ENCODE measurements at regions not wholly inside any gene's neighbourhood (a gene's known extent, or its start where the extent isn't known, plus 50 kb on each side); places are given as distances from the start of the nearest gene placed in this dataset.

DNA sequence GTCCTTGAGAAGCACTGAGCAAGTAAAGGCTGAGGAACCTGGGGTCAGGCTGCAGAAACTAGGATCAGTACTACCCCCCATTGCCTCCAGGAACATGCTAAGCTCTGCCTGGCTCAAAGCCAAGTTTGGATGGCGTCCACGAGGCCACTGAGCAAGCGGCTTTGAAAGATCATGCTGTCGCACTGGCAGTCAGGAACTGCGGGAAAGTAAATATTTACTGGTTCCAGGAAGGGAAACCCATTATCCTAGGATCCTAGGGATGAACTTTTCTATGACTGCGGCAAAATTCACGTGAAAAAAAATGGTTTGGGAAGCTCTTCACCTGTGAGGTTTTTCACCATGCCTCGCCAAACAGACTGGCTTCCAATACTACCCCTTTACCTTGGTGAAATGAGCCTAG is 75.3 kb upstream of the PJA2 start:
- Histone ChIP-seq H3K4me3 (ENCODE audit: low read length) (no peak overlapping the region), H3K4me2 (ENCODE audit: low read length) (no peak overlapping the region), H3K9ac (ENCODE audit: low read length) (no peak overlapping the region), H4K20me1 (ENCODE audit: insufficient read depth, low read length) (no peaks in the 10 kb centered on the region), H3K4me1 (ENCODE audit: low read length) (peaks cover 9% of the 10 kb centered on the region), H3K36me3 (replicated peaks; ENCODE audit: low read depth, low read length) (no peaks in the 10 kb centered on the region), H2AFZ (ENCODE audit: low read depth, low read length) (no peak overlapping the region), H3K27me3 (ENCODE audit: low read depth, low read length) (no peaks in the 10 kb centered on the region), H3K27ac (ENCODE audit: low read length) (no peak overlapping the region), H3K79me2 (ENCODE audit: low read length) (no peaks in the 10 kb centered on the region), H3K9me3 (ENCODE audit: insufficient read depth, low read length) (no peaks in the 10 kb centered on the region)
- TF ChIP-seq, protein P1, sequence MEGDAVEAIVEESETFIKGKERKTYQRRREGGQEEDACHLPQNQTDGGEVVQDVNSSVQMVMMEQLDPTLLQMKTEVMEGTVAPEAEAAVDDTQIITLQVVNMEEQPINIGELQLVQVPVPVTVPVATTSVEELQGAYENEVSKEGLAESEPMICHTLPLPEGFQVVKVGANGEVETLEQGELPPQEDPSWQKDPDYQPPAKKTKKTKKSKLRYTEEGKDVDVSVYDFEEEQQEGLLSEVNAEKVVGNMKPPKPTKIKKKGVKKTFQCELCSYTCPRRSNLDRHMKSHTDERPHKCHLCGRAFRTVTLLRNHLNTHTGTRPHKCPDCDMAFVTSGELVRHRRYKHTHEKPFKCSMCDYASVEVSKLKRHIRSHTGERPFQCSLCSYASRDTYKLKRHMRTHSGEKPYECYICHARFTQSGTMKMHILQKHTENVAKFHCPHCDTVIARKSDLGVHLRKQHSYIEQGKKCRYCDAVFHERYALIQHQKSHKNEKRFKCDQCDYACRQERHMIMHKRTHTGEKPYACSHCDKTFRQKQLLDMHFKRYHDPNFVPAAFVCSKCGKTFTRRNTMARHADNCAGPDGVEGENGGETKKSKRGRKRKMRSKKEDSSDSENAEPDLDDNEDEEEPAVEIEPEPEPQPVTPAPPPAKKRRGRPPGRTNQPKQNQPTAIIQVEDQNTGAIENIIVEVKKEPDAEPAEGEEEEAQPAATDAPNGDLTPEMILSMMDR (IDR thresholded peaks at IDR 0.05; ENCODE audit: low read depth, low read length), result no peak
- no peak for TF ChIP-seq EZH2phosphoT487 (IDR thresholded peaks at IDR 0.05; ENCODE audit: low read depth)

DNA sequence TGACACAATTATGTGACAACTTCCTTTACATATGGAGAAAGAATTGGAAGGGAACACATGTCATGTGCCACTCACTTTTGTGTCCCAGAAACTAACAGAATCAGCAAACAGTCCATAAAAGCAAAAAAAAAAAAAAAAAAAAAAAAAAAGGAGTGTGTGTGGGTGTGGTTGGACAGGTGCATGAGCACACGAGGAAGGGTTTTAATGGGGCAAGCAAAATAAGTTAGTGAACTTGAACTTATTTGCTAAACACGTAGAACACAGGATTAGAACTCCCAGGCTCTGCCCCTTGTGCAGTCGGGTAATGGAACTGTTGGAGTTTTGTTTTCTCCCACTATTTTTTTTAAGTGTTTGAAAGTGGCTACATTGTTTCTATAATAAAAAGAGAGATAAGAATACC is 74.8 kb upstream of the PJA2 start:
- no peak overlapping the region for H3K4me3 ChIP-seq (ENCODE audit: low read length)
- no peaks in the 10 kb centered on the region for H3K27me3 ChIP-seq (ENCODE audit: low read depth, low read length)
- H2AFZ ChIP-seq (ENCODE audit: low read depth, low read length), result no peak overlapping the region
- TF ChIP-seq, protein P1 (IDR thresholded peaks at IDR 0.05; ENCODE audit: low read depth, low read length), result no peak
- no peak for TF ChIP-seq EZH2phosphoT487 (IDR thresholded peaks at IDR 0.05; ENCODE audit: low read depth)
- H3K4me1 ChIP-seq (ENCODE audit: low read length), result peaks cover 9% of the 10 kb centered on the region
- H3K9me3 ChIP-seq (ENCODE audit: insufficient read depth, low read length), result no peaks in the 10 kb centered on the region
- no peak overlapping the region for H3K9ac ChIP-seq (ENCODE audit: low read length)
- H3K4me2 ChIP-seq (ENCODE audit: low read length), result no peak overlapping the region
- no peaks in the 10 kb centered on the region for H3K79me2 ChIP-seq (ENCODE audit: low read length)
- no peak overlapping the region for H3K27ac ChIP-seq (ENCODE audit: low read length)
- H3K36me3 ChIP-seq (replicated peaks; ENCODE audit: low read depth, low read length), result no peaks in the 10 kb centered on the region
- H4K20me1 ChIP-seq (ENCODE audit: insufficient read depth, low read length), result no peaks in the 10 kb centered on the region

DNA sequence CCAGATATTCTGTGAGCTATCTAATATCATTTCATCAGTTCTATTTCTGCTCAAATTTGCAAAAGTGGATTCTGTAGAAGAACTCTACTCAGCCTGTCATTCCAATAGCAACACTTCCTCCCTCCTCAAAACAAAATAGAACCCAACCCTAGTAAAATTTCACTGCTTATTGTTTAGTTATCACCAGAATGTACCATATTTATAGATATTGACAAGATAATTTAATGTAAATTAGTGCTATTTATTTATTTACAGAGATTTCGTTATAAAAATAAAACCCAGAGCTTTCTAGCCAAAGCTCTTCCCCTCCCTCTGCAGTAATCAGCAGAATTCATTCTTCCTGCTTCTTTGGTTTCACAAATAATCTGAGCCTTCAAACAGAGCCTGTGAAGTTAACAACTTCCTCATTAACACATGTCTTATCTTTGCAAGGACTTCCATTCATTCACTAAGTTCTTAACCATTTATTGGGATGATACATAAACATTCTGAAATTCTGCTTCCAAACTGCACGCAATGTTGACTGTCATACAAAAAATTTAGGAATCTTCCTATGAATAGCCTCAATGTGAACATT is 73.7 kb upstream of the PJA2 start:
- no peak overlapping the region for H2AFZ ChIP-seq (ENCODE audit: low read depth, low read length)
- H3K9me3 ChIP-seq (ENCODE audit: insufficient read depth, low read length), result no peaks in the 10 kb centered on the region
- 0 out of 2 replicates have a peak overlapping the region, but pooled peaks have one; percentile 4 for H3K4me2 ChIP-seq (ENCODE audit: low read length)
- no peaks in the 10 kb centered on the region for H3K27me3 ChIP-seq (ENCODE audit: low read depth, low read length)
- TF ChIP-seq, protein P1 (IDR thresholded peaks at IDR 0.05; ENCODE audit: low read depth, low read length), result no peak
- no peak for TF ChIP-seq EZH2phosphoT487 (IDR thresholded peaks at IDR 0.05; ENCODE audit: low read depth)
- no peak overlapping the region for H3K9ac ChIP-seq (ENCODE audit: low read length)
- no peaks in the 10 kb centered on the region for H3K79me2 ChIP-seq (ENCODE audit: low read length)
- peaks cover 9% of the 10 kb centered on the region for H3K4me1 ChIP-seq (ENCODE audit: low read length)
- no peak overlapping the region for H3K4me3 ChIP-seq (ENCODE audit: low read length)
- H3K36me3 ChIP-seq (replicated peaks; ENCODE audit: low read depth, low read length), result no peaks in the 10 kb centered on the region
- H3K27ac ChIP-seq (ENCODE audit: low read length), result no peak overlapping the region
- H4K20me1 ChIP-seq (ENCODE audit: insufficient read depth, low read length), result no peaks in the 10 kb centered on the region

DNA sequence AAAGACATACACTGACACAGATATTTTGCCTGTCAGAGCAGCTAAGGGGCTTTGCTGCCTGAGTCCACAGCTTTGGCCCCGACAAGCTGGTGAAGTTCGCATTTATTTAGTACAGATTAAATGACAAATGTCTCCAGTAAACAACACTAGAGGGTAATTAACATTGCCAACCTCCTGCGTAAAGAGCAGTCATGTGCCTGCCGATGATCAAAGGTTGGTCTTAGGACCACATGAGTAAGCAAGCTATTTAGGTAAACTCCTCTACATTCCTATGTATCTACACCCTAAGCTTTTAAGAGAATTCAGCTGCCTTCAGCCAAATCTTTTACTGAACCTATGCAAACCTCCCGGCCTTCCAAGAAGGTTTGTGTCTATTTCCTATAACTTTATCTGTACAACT is 73.0 kb upstream of the PJA2 start:
- Histone ChIP-seq H3K27me3 (ENCODE audit: low read depth, low read length) (no peaks in the 10 kb centered on the region), H3K9me3 (ENCODE audit: insufficient read depth, low read length) (no peaks in the 10 kb centered on the region), H3K36me3 (replicated peaks; ENCODE audit: low read depth, low read length) (no peaks in the 10 kb centered on the region), H3K4me2 (ENCODE audit: low read length) (no peak overlapping the region), H3K4me3 (ENCODE audit: low read length) (no peak overlapping the region), H3K79me2 (ENCODE audit: low read length) (no peaks in the 10 kb centered on the region), H3K4me1 (ENCODE audit: low read length) (peaks cover 9% of the 10 kb centered on the region), H3K27ac (ENCODE audit: low read length) (no peak overlapping the region), H2AFZ (ENCODE audit: low read depth, low read length) (no peak overlapping the region), H4K20me1 (ENCODE audit: insufficient read depth, low read length) (no peaks in the 10 kb centered on the region), H3K9ac (ENCODE audit: low read length) (no peak overlapping the region)
- TF ChIP-seq, protein P1 (IDR thresholded peaks at IDR 0.05; ENCODE audit: low read depth, low read length), result no peak
- no peak for TF ChIP-seq EZH2phosphoT487 (IDR thresholded peaks at IDR 0.05; ENCODE audit: low read depth)
